Nephron progenitor cell (in vitro differentiated cells): ENCODE measurements at regions not wholly inside any gene's neighbourhood (a gene's known extent, or its start where the extent isn't known, plus 50 kb on each side); places are given as distances from the start of the nearest gene placed in this dataset.

Experiments used
- DNase-seq: peaks from one replicate; pipeline ENCODE4 v3.0.0; 2021
- H3K27ac Mint-ChIP-seq: 2 replicates; pipeline ENCODE4 v1.8.0; 2021; ENCODE audit warnings: mild to moderate bottlenecking, moderate library complexity, mixed read lengths
- H3K27me3 Mint-ChIP-seq: 2 replicates; pipeline ENCODE4 v1.8.0; 2021; ENCODE audit warnings: mild to moderate bottlenecking, low read depth, mixed read lengths; ENCODE audit not compliant: poor library complexity
- H3K36me3 Mint-ChIP-seq: 2 replicates; pipeline ENCODE4 v1.8.0; 2021; ENCODE audit warnings: low read depth, mixed read lengths
- H3K4me1 Mint-ChIP-seq: 2 replicates; pipeline ENCODE4 v1.8.0; 2021; ENCODE audit warnings: mixed read lengths
- H3K4me3 Mint-ChIP-seq: 2 replicates; pipeline ENCODE4 v1.8.0; 2021; ENCODE audit warnings: mild to moderate bottlenecking, moderate library complexity, mixed read lengths
- H3K9me3 Mint-ChIP-seq: 2 replicates; pipeline ENCODE4 v1.8.0; 2021; ENCODE audit warnings: mild to moderate bottlenecking, moderate library complexity, mixed read lengths
- TF ChIP-seq, protein P1 (sequence below): fragments of 200-600 bp; sonication (generic); IDR thresholded peaks from 2 replicates; pipeline ENCODE4 v1.5.0; 2021; ENCODE audit warnings: antibody characterized with exemption

DNA sequence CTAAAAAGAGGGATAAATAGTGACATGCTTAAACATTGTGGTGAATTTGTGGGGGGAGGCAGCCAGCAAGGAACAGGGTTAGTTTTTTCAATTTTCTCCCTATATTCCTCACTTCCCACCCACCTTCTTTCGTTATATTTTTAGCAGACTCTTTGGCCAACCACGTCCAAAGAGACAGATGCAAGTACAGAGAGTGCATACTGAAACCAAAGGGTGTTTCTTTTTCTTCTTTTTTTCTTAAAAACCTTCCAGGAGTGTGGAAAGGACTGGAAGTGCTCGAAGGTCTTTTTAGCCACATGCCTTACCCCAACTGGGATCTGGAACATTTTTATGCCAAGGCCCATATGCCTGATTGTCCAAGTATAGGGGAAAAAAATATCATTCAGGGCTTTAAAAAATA, 59.0 kb downstream of the TNP1 start:
- Mint-ChIP-seq H3K27me3 (no peaks in the 10 kb centered on the region), H3K4me1 (peaks cover 50% of the 10 kb centered on the region), H3K4me3 (no peak overlapping the region), H3K36me3 (no peaks in the 10 kb centered on the region), H3K27ac (peak overlapping the region; percentile 52), H3K9me3 (no peaks in the 10 kb centered on the region)
- TF ChIP-seq, protein P1, sequence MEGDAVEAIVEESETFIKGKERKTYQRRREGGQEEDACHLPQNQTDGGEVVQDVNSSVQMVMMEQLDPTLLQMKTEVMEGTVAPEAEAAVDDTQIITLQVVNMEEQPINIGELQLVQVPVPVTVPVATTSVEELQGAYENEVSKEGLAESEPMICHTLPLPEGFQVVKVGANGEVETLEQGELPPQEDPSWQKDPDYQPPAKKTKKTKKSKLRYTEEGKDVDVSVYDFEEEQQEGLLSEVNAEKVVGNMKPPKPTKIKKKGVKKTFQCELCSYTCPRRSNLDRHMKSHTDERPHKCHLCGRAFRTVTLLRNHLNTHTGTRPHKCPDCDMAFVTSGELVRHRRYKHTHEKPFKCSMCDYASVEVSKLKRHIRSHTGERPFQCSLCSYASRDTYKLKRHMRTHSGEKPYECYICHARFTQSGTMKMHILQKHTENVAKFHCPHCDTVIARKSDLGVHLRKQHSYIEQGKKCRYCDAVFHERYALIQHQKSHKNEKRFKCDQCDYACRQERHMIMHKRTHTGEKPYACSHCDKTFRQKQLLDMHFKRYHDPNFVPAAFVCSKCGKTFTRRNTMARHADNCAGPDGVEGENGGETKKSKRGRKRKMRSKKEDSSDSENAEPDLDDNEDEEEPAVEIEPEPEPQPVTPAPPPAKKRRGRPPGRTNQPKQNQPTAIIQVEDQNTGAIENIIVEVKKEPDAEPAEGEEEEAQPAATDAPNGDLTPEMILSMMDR: no peak
- no peak for DNase-seq

DNA sequence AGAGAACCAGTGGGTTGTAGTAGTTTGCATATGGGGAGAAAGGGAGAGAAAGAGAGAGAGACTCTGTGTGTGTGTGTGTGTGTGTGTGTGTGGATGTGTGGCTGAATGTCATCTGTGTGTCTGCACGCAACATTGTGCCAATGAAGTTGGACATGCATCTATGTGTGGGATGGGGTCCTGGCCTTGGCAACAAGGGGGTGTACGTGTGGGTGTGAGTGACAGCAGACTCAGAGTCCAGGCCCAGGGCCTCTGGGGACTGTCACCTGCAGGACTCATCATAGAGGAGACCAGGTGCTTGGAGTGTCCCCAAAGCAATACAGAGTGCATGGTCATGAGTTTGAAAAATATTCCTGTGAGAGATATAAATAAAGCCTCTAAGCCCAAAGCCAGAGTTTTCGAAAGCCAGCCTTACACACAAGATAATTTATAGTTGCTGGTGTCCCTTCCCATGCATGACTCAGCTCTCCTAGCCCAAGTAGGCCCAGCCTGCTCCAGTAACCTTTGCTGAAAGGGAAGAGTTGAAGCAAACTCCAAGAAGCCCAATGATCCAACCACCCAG, 59.9 kb downstream of the TNP1 start:
- TF ChIP-seq, protein P1: no peak
- no peaks in the 10 kb centered on the region for H3K36me3 Mint-ChIP-seq
- no peak overlapping the region for H3K4me3 Mint-ChIP-seq
- no peak for DNase-seq
- peak overlapping the region; percentile 52 for H3K27ac Mint-ChIP-seq
- H3K27me3 Mint-ChIP-seq: no peaks in the 10 kb centered on the region
- H3K9me3 Mint-ChIP-seq: no peaks in the 10 kb centered on the region
- peaks cover 50% of the 10 kb centered on the region for H3K4me1 Mint-ChIP-seq

DNA sequence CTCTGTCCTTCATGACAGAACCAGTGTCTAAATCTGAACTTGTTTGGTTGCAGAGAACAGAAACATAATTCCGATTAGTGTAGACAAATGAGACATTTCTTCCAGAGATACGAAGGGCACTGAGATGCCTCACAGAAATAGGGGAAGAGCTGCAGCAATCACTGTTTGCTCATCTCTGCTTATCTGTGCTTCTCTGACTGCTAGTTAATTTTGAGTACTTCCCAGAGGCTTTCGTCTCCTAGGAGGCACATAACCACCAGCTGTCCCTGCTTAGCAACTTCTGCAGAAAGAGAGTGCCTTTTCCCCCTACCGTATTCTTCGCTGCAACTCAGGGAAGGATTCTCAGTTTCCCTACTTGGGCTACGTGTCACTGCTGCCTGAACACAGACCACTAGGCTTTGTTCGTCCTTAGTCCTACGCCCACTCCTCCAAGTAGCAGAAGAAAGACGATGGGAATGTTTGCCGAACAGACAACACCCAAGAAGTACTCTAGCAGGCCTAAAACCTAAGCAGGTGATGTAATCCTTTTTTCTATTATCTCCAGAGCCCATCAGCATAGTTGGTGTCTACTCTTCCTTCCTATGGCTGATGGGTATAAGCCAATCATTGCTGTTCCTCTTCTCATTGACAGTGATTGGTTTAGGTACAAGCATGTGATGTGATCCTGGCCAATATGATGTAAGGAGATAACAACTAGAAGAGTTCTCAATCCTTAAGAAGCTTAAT, 63.6 kb downstream of the TNP1 start:
- Mint-ChIP-seq H3K36me3 (no peaks in the 10 kb centered on the region), H3K4me3 (no peak overlapping the region), H3K4me1 (peaks cover 38% of the 10 kb centered on the region), H3K9me3 (no peaks in the 10 kb centered on the region), H3K27ac (no peak overlapping the region), H3K27me3 (no peaks in the 10 kb centered on the region)
- DNase-seq: no peak
- TF ChIP-seq, protein P1: no peak

DNA sequence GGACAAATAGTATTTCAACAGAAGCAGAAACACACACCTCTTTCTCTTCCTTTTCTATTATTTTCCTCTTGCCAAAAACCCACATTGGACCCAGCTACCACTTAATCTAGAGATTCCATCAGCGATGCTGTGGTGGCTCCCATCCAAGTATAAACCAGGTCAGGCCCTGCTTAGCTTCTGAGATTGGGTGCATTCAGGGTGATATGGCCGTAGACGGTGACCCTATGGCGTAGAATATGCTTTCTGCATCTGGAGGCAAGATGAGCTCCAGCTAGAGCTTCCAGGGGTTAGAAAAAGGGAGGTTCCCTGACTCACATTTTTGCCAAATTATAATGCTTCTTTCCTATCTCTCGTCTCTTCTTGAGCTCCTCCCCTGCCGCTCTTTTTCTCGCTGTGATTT, 66.5 kb downstream of the TNP1 start:
- H3K9me3 Mint-ChIP-seq: no peaks in the 10 kb centered on the region
- H3K4me1 Mint-ChIP-seq: peaks cover 25% of the 10 kb centered on the region
- DNase-seq: no peak
- H3K36me3 Mint-ChIP-seq: no peaks in the 10 kb centered on the region
- TF ChIP-seq, protein P1: no peak
- H3K27me3 Mint-ChIP-seq: no peaks in the 10 kb centered on the region
- H3K4me3 Mint-ChIP-seq: no peak overlapping the region
- no peak overlapping the region for H3K27ac Mint-ChIP-seq

DNA sequence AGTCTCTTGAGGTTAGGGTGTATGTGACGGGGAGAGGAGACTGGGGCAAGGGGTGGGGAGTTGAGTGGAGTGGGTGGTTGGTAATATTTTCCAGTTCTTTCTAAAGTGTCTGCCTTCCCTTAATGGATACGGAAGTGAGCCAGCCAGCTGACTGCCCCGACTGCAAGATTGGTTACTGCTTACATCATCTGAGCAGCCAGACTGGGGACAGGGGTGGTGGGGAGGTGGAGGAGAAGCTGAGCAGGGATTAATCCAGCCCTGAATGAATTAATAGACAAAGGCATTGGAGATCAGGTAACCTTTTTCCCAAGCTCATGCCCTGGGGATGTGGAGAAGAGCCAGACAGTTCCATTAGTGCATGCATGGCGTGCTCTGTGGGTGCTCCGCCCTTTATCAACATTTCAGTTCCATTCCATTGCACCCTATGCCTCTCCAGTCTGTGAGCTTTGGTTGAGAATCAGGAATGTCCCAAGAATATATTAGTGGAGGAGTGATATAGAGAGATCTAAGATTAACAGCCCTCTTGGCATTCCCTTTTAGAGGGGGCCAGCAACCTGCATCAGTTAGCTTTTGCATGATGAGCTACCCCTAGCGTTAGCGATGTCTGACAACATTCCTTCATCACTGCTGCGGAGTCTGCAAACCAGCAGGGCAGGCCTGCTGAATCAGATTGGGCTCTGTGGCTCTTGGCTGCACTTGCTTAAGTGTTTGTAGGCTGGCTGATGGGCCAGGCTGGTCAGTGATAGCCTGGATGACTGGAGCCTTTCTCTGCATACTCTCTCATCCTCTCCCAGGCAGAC, 67.4 kb downstream of the TNP1 start:
- TF ChIP-seq, protein P1: no peak
- H3K4me3 Mint-ChIP-seq: no peak overlapping the region
- peak overlapping the region; percentile 86 for H3K27ac Mint-ChIP-seq
- no peaks in the 10 kb centered on the region for H3K9me3 Mint-ChIP-seq
- no peaks in the 10 kb centered on the region for H3K36me3 Mint-ChIP-seq
- H3K27me3 Mint-ChIP-seq: no peaks in the 10 kb centered on the region
- H3K4me1 Mint-ChIP-seq: peaks cover 28% of the 10 kb centered on the region
- no peak for DNase-seq
